Spleen (tissue), 7 donors: ENCODE measurements at regions not wholly inside any gene's neighbourhood (a gene's known extent, or its start where the extent isn't known, plus 50 kb on each side); places are given as distances from the start of the nearest gene placed in this dataset.

Source experiments
- POLR2A ChIP-seq, 3 donors: fragments of 450-650 bp; IDR thresholded peaks; one replicate each; pipeline ENCODE4 v1.5.1; 2017; ENCODE audit warnings: antibody characterized with exemption in 3 of 3, mild to moderate bottlenecking in 1 of 3
- POLR2AphosphoS5 ChIP-seq, 3 donors: sonication (generic); formaldehyde crosslinking; IDR thresholded peaks; one replicate each; pipeline ENCODE4 v1.5.1; 2017; ENCODE audit warnings: antibody characterized with exemption in 3 of 3
- TF ChIP-seq, protein P1 (sequence below), 11 experiments: fragments of 200-600 bp in 7 of 11; fragments of 450-650 bp in 4 of 11; sonication (generic) in 4 of 11; IDR thresholded peaks in 8 of 11; conservative IDR thresholded peaks in 3 of 11; 1 replicate in 7 of 11; 2 replicates in 4 of 11; pipeline versions ENCODE4 v1.4.0 to v1.8.0; 2016 to 2021; ENCODE audit warnings: antibody characterized with exemption in 11 of 11, inconsistent platforms in 4 of 11, mild to moderate bottlenecking in 1 of 11
- donor health status: DM: no; HTN: no; CAD: no; lungs with moderate emphysema.
- donor health status: DM: no; HTN: no; CAD: no.
- donor health status: DM: no; HTN: no; CAD: no.

DNA sequence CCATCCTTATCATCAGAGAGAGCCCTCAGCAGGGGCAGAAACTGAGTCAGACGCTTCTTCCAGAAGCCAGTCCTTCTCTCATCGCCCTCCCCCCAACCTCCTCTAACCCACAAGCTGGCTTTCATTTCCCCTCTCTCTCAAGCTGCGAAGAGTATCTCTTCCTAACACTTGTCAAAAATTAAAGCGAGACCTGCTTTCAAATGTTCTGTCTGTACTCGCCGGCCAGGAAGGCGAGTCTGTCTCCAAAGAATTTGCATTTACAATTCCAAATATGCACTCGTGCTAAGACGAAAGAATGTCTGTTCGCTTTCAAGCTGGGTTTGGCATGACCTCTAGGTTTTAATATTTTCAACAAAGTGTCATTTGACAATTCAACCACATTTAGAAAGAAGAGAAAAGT lies 140.4 kb downstream of the RGS9 start:
- TF ChIP-seq, protein P1, sequence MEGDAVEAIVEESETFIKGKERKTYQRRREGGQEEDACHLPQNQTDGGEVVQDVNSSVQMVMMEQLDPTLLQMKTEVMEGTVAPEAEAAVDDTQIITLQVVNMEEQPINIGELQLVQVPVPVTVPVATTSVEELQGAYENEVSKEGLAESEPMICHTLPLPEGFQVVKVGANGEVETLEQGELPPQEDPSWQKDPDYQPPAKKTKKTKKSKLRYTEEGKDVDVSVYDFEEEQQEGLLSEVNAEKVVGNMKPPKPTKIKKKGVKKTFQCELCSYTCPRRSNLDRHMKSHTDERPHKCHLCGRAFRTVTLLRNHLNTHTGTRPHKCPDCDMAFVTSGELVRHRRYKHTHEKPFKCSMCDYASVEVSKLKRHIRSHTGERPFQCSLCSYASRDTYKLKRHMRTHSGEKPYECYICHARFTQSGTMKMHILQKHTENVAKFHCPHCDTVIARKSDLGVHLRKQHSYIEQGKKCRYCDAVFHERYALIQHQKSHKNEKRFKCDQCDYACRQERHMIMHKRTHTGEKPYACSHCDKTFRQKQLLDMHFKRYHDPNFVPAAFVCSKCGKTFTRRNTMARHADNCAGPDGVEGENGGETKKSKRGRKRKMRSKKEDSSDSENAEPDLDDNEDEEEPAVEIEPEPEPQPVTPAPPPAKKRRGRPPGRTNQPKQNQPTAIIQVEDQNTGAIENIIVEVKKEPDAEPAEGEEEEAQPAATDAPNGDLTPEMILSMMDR (IDR thresholded peaks at IDR 0.05 in 8 of 11, conservative IDR thresholded peaks at IDR 0.05 in 3 of 11): no peak
- TF ChIP-seq POLR2A (IDR thresholded peaks at IDR 0.05) (no peak), POLR2AphosphoS5 (IDR thresholded peaks at IDR 0.05) (no peak)
